Gastroesophageal sphincter (tissue), 4 donors: ENCODE measurements at regions not wholly inside any gene's neighbourhood (a gene's known extent, or its start where the extent isn't known, plus 50 kb on each side); places are given as distances from the start of the nearest gene placed in this dataset.

Source experiments
- ATAC-seq: fragments of 150-250 bp; one replicate; pipeline ENCODE4 v1.9.1; 2016; ENCODE audit warnings: mild to moderate bottlenecking, moderate library complexity
- H3K27ac ChIP-seq, 4 donors: fragments of 200-600 bp; sonication (generic) in 3 of 4; 1 replicate in 3 of 4; 2 replicates in 1 of 4; pipeline ENCODE4 v1.5.1; 2016 to 2019
- H3K27me3 ChIP-seq: fragments of 200-600 bp; sonication (generic); one replicate; pipeline ENCODE4 v1.5.1; 2019
- H3K36me3 ChIP-seq, 2 donors: fragments of 200-600 bp; sonication (generic); one replicate each; pipeline ENCODE4 v1.5.1; 2019; ENCODE audit warnings: control low read depth in 1 of 2
- H3K4me1 ChIP-seq, 3 donors: fragments of 200-600 bp; sonication (generic); 1 replicate in 2 of 3; 2 replicates in 1 of 3; pipeline ENCODE4 v1.5.1; 2016 to 2019; ENCODE audit warnings: control low read depth in 2 of 3
- H3K4me3 ChIP-seq, 2 donors: fragments of 200-600 bp; sonication (generic); one replicate each; pipeline ENCODE4 v1.5.1; 2019; ENCODE audit warnings: mild to moderate bottlenecking in 1 of 2, moderate library complexity in 1 of 2
- H3K9me3 ChIP-seq, 3 donors: fragments of 200-600 bp; sonication (generic); one replicate each; pipeline ENCODE4 v1.5.1; 2017 to 2019; ENCODE audit warnings: control low read depth in 2 of 3
- CTCF ChIP-seq, 4 experiments: fragments of 200-600 bp in 2 of 4; fragments of 450-650 bp in 2 of 4; sonication (generic) in 1 of 4; IDR thresholded peaks; one replicate each; pipeline ENCODE4 v1.5.1; 2017 to 2019; ENCODE audit warnings: antibody characterized with exemption in 4 of 4, mild to moderate bottlenecking in 2 of 4, moderate library complexity in 2 of 4
- EP300 ChIP-seq: sonication (generic); formaldehyde crosslinking; IDR thresholded peaks from one replicate; pipeline ENCODE4 v1.6.1; 2017; ENCODE audit warnings: antibody characterized with exemption, mild to moderate bottlenecking
- POLR2A ChIP-seq, 2 donors: fragments of 450-650 bp; IDR thresholded peaks; one replicate each; pipeline ENCODE4 v1.6.1; 2017; ENCODE audit warnings: antibody characterized with exemption in 2 of 2, mild to moderate bottlenecking in 2 of 2, moderate library complexity in 1 of 2
- POLR2AphosphoS5 ChIP-seq: sonication (generic); formaldehyde crosslinking; IDR thresholded peaks from one replicate; pipeline ENCODE4 v1.6.1; 2017; ENCODE audit warnings: antibody characterized with exemption
- WGBS, 2 donors: methylation state at CpG; one replicate each; pipeline ENCODE4 v1.1.5; 2018; ENCODE audit warnings: low coverage in 1 of 2; 5-methylcytosine and 5-hydroxymethylcytosine counted together

DNA sequence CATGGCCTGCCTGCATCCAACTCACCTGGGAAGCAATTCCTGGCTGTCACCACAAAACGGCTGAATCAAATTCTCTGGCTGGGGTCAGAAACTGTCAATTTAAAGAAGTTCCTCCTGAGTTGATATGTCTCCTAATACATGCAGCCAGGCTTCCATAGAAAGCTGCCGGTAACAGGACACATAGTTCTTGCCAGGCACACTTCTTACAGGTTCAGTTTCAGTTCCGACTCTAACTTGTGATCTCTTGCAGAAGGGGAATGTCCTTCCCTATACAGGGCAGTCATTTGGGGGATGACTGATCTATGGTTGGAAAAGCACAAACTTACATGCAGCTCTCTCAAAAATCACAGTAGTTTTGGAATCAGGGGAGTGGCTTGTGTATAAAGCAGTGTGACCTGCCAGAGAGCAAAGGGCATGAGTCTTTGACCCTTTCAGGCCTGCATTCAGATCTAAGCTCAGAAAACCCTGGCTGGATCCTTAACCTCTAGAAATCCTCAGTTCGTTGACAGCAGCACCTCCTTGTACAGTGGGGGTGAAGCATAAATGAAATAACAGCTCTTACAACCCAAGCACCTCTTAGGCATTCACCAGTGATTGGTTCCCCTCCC, 195.6 kb downstream of the SCP2D1 start:
- H3K36me3 ChIP-seq: no peaks in the 10 kb centered on the region
- H3K9me3 ChIP-seq: no peaks in the 10 kb centered on the region
- H3K4me1 ChIP-seq: no peaks in the 10 kb centered on the region
- H3K27ac ChIP-seq: no peak overlapping the region
- H3K27me3 ChIP-seq: no peaks in the 10 kb centered on the region
- H3K4me3 ChIP-seq: no peak overlapping the region
- WGBS, 2 donors: 67 to 73% methylated on average over 1 to 4 of the region's 4 CpGs
- TF ChIP-seq CTCF (IDR thresholded peaks at IDR 0.05): no peak
- no peak for ATAC-seq

GRCh38 chr20:19012676-19013075, 199.1 kb downstream of the SCP2D1 start:
- TF ChIP-seq POLR2AphosphoS5 (no peak), CTCF (IDR thresholded peaks at IDR 0.05) (no peak), POLR2A (IDR thresholded peaks at IDR 0.05) (no peak), EP300 (no peak)
- Histone ChIP-seq H3K9me3 (no peaks in the 10 kb centered on the region), H3K4me3 (no peak overlapping the region), H3K4me1 (peaks cover 0 to 10% (median 0%) of the 10 kb centered on the region in 3 donors), H3K27me3 (no peaks in the 10 kb centered on the region), H3K36me3 (no peaks in the 10 kb centered on the region), H3K27ac (no peak overlapping the region)
- WGBS, 2 donors: 47 to 73% methylated on average over 6 to 7 of the region's 7 CpGs
- peak; percentile 60 for ATAC-seq

DNA sequence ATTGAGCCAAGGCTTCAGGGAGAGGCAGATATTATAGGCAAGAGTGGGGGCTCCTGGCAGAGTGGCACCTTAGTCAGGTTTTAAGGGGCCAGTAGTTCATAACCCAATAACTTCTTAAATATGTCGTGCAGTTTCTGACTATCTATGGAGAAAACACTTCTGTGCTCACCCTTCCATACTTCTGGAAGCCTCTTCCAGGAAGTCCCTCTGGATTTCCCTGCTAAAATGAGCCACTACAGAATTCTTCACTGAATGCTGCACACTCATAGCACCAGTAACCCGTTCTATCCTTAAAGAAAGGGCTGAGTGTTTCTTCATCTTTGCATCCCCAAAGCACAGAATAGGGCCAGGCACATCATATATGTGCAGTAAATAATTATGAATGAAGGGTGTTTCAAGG, 198.5 kb upstream of the SLC24A3 start:
- Histone ChIP-seq H3K27ac (no peak overlapping the region), H3K27me3 (no peaks in the 10 kb centered on the region), H3K9me3 (no peaks in the 10 kb centered on the region), H3K36me3 (no peaks in the 10 kb centered on the region), H3K4me1 (peaks cover 0 to 10% (median 0%) of the 10 kb centered on the region in 3 donors), H3K4me3 (no peak overlapping the region)
- ATAC-seq: no peak
- TF ChIP-seq POLR2A (IDR thresholded peaks at IDR 0.05): no peak
- TF ChIP-seq EP300: no peak
- no peak for TF ChIP-seq POLR2AphosphoS5
- TF ChIP-seq CTCF (IDR thresholded peaks at IDR 0.05): no peak
- WGBS, 2 donors: 64% methylated on average over 2 of the region's 2 CpGs; no CpG with 5 or more reads in 1 of the 2 donors

DNA sequence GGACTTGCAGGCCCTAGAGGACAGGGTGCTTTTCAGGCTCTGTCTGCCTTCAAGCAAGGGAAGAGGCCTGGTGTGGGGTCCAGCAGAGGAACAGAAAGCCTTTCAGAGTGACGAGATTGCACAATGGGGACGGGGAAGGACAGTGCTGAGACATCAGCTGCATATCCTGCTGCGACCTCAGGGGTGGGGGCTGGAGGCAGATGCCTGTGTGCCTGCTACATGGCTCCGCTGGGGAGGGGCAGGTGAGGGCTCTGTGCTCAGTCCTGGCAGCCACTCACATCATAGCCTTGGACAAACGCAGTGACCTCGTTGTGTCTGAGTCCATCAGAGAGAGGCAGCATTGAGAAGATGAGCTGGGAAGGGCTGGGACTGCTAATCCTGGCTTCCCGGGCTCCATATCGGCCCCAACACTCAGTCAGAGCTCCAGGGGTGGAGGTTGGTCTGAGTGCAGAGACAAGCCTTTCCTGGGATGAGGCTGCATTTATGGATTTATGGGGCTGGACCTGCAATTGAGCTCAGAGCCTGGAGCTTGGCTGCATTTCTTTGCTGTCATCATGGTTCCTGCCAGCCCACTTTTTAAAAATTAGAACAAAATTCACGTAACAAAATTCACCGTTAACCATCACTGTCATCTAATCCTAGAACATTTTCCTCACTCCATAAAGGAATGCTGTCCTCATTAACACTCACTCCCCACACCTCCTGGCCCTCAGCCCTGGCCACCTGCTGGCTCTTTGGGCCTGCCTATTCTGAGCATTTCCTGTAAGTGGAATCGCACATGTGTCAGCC, 196.9 kb upstream of the SLC24A3 start:
- 27 to 46% methylated on average over 3 to 6 of the region's 11 CpGs for WGBS, 2 donors

More for the DNA sequence above, 196.9 kb upstream of the SLC24A3 start:
- TF ChIP-seq EP300: no peak
- TF ChIP-seq CTCF (IDR thresholded peaks at IDR 0.05): no peak
- TF ChIP-seq POLR2AphosphoS5: no peak
- TF ChIP-seq POLR2A (IDR thresholded peaks at IDR 0.05): no peak
- Histone ChIP-seq H3K4me3 (no peak overlapping the region), H3K4me1 (peaks cover 0 to 10% (median 0%) of the 10 kb centered on the region in 3 donors), H3K36me3 (no peaks in the 10 kb centered on the region), H3K9me3 (no peaks in the 10 kb centered on the region), H3K27me3 (no peaks in the 10 kb centered on the region), H3K27ac (peak overlapping the region in 2 of 4 donors; percentile 32 to 37)
- ATAC-seq: no peak
